ENCODE measurements at regions not wholly inside any gene's neighbourhood (a gene's known extent, or its start where the extent isn't known, plus 50 kb on each side); places are given as distances from the start of the nearest gene placed in this dataset.

DNA sequence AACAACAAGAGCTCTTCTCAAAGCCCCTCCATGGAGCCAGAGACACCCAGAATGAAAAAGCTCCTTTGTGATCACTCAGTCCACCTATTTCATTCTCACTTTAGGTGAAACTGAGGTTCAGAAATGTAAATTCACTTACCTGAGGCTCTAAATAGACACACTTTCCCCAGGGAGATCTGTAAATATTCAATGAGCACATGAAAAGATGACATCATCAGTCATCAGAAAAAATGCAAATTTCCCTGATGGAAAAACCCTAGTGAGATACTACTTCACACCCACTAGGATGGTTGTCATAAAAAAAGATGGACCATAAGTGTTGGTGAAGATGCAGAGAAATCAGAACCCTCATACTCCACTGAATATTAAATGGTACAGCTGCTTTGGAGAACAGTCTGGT is 339.2 kb downstream of the EN1 start:
- no peaks in the 10 kb centered on the region for H3K9me2 ChIP-seq (replicated peaks; ENCODE audit: low read depth, low read length)
- no peak overlapping the region for H3K4me2 ChIP-seq (ENCODE audit: low read depth, low read length, poor library complexity, severe bottlenecking)

DNA sequence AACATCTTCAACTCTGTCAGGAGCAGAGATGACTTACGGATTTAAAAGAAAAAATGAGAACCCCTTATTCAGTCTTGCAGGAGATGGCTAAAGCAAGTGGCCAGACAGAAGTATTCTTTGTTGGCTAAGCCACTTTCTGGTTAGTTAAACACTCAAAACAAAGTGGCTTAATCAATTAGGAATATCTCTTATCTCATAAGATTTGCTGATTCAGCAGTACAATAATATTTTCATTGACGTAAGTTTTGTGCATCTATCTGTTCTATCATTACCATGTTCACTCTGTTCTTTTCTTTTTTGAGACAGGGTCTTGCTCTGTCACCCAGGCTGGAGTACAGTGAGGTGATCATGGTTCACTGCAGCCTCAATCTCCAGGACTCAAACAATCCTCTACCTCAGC is 342.0 kb downstream of the EN1 start:
- no peaks in the 10 kb centered on the region for H4K20me1 ChIP-seq (ENCODE audit: insufficient read depth, low read length, poor library complexity, severe bottlenecking)
- TF ChIP-seq, protein P1, sequence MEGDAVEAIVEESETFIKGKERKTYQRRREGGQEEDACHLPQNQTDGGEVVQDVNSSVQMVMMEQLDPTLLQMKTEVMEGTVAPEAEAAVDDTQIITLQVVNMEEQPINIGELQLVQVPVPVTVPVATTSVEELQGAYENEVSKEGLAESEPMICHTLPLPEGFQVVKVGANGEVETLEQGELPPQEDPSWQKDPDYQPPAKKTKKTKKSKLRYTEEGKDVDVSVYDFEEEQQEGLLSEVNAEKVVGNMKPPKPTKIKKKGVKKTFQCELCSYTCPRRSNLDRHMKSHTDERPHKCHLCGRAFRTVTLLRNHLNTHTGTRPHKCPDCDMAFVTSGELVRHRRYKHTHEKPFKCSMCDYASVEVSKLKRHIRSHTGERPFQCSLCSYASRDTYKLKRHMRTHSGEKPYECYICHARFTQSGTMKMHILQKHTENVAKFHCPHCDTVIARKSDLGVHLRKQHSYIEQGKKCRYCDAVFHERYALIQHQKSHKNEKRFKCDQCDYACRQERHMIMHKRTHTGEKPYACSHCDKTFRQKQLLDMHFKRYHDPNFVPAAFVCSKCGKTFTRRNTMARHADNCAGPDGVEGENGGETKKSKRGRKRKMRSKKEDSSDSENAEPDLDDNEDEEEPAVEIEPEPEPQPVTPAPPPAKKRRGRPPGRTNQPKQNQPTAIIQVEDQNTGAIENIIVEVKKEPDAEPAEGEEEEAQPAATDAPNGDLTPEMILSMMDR (conservative IDR thresholded peaks at IDR 0.05; ENCODE audit: low read length): no peak
- TF ChIP-seq EZH2phosphoT487 (IDR thresholded peaks at IDR 0.05; ENCODE audit: borderline replicate concordance): no peak

More for the DNA sequence above, 339.2 kb downstream of the EN1 start:
- no peak overlapping the region for H3K4me3 ChIP-seq (ENCODE audit: low read length, poor library complexity, severe bottlenecking)
- H2AFZ ChIP-seq (ENCODE audit: low read length): no peak overlapping the region
- no peaks in the 10 kb centered on the region for H4K20me1 ChIP-seq (ENCODE audit: insufficient read depth, low read length, poor library complexity, severe bottlenecking)
- H3K9ac ChIP-seq (ENCODE audit: low read depth, low read length, poor library complexity, severe bottlenecking): no peak overlapping the region
- no peaks in the 10 kb centered on the region for H3K9me3 ChIP-seq (ENCODE audit: insufficient read depth, low read depth, low read length)
- no peaks in the 10 kb centered on the region for H3K27me3 ChIP-seq (ENCODE audit: insufficient read depth, low read length, poor library complexity, severe bottlenecking)
- no peaks in the 10 kb centered on the region for H3K79me2 ChIP-seq (ENCODE audit: insufficient read depth, low read length)
- no peaks in the 10 kb centered on the region for H3K36me3 ChIP-seq (ENCODE audit: insufficient read depth, low read length)
- TF ChIP-seq, protein P1 (conservative IDR thresholded peaks at IDR 0.05; ENCODE audit: low read length): no peak
- no peak for TF ChIP-seq EZH2phosphoT487 (IDR thresholded peaks at IDR 0.05; ENCODE audit: borderline replicate concordance)
- H3F3A ChIP-seq (ENCODE audit: low read depth): no peaks in the 10 kb centered on the region
- H3K4me1 ChIP-seq (ENCODE audit: insufficient read depth, low read length, poor library complexity, severe bottlenecking): no peaks in the 10 kb centered on the region

DNA sequence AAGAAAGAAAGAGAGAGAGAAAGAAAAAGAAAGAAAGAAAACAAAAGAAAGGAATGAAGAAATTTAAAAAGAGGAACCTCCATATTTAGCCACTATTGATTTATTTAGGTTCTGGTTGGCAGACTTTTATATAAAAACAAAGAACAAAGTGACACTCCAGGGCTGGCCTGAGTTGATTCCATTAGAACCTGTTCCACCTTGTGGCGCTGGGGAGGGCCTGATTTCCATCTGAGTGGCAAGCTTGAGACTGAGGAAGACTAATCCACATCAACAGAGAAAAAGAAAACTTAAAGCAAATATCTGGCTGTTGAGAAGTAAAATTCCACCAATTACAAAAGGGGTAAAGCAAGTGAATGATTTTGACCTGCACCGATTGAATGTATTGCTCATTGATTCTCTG is 345.3 kb downstream of the EN1 start:
- Histone ChIP-seq H3F3A (ENCODE audit: low read depth) (no peaks in the 10 kb centered on the region), H2AFZ (ENCODE audit: low read length) (no peak overlapping the region), H3K79me2 (ENCODE audit: insufficient read depth, low read length) (no peaks in the 10 kb centered on the region), H3K36me3 (ENCODE audit: insufficient read depth, low read length) (no peaks in the 10 kb centered on the region), H3K4me3 (ENCODE audit: low read length, poor library complexity, severe bottlenecking) (no peak overlapping the region), H3K9me3 (ENCODE audit: insufficient read depth, low read depth, low read length) (no peaks in the 10 kb centered on the region), H3K9ac (ENCODE audit: low read depth, low read length, poor library complexity, severe bottlenecking) (no peak overlapping the region), H3K4me1 (ENCODE audit: insufficient read depth, low read length, poor library complexity, severe bottlenecking) (no peaks in the 10 kb centered on the region), H3K27me3 (ENCODE audit: insufficient read depth, low read length, poor library complexity, severe bottlenecking) (no peaks in the 10 kb centered on the region), H4K20me1 (ENCODE audit: insufficient read depth, low read length, poor library complexity, severe bottlenecking) (no peaks in the 10 kb centered on the region), H3K4me2 (ENCODE audit: low read depth, low read length, poor library complexity, severe bottlenecking) (no peak overlapping the region), H3K9me2 (replicated peaks; ENCODE audit: low read depth, low read length) (no peaks in the 10 kb centered on the region)
- no peak for TF ChIP-seq EZH2phosphoT487 (IDR thresholded peaks at IDR 0.05; ENCODE audit: borderline replicate concordance)
- TF ChIP-seq, protein P1 (conservative IDR thresholded peaks at IDR 0.05; ENCODE audit: low read length): no peak

More for the DNA sequence above, 342.0 kb downstream of the EN1 start:
- no peaks in the 10 kb centered on the region for H3K4me1 ChIP-seq (ENCODE audit: insufficient read depth, low read length, poor library complexity, severe bottlenecking)
- H3K27me3 ChIP-seq (ENCODE audit: insufficient read depth, low read length, poor library complexity, severe bottlenecking): no peaks in the 10 kb centered on the region
- H3K79me2 ChIP-seq (ENCODE audit: insufficient read depth, low read length): no peaks in the 10 kb centered on the region
- H3K9me3 ChIP-seq (ENCODE audit: insufficient read depth, low read depth, low read length): no peaks in the 10 kb centered on the region
- H3K4me2 ChIP-seq (ENCODE audit: low read depth, low read length, poor library complexity, severe bottlenecking): no peak overlapping the region
- no peak overlapping the region for H3K4me3 ChIP-seq (ENCODE audit: low read length, poor library complexity, severe bottlenecking)
- H3K36me3 ChIP-seq (ENCODE audit: insufficient read depth, low read length): no peaks in the 10 kb centered on the region
- H3K9me2 ChIP-seq (replicated peaks; ENCODE audit: low read depth, low read length): no peaks in the 10 kb centered on the region
- H2AFZ ChIP-seq (ENCODE audit: low read length): no peak overlapping the region
- no peaks in the 10 kb centered on the region for H3F3A ChIP-seq (ENCODE audit: low read depth)
- H3K9ac ChIP-seq (ENCODE audit: low read depth, low read length, poor library complexity, severe bottlenecking): no peak overlapping the region
